CD14-positive monocyte (primary cell): ENCODE measurements at regions not wholly inside any gene's neighbourhood (a gene's known extent, or its start where the extent isn't known, plus 50 kb on each side); places are given as distances from the start of the nearest gene placed in this dataset.

Experiments used
- DNase-seq, 3 donors: peaks; one replicate each; pipeline ENCODE4 v3.0.0-alpha.2; 2011 to 2022
- H2AFZ ChIP-seq: 2 replicates; pipeline ENCODE4 v1.6.0; 2012; ENCODE audit warnings: mild to moderate bottlenecking, low read depth, low read length, inconsistent platforms; ENCODE audit not compliant: insufficient read depth, poor library complexity, severe bottlenecking
- H3K27ac ChIP-seq, 2 donors: 1 replicate in 1 of 2; 2 replicates in 1 of 2; pipeline ENCODE4 v1.5.1; 2012 to 2013; ENCODE audit warnings: low read length in 2 of 2, control low read depth in 1 of 2, inconsistent platforms in 1 of 2, low read depth in 1 of 2, mild to moderate bottlenecking in 1 of 2
- H3K27me3 ChIP-seq, 2 donors: one replicate each; pipeline versions ENCODE4 v1.6.0 to v1.6.1; 2011 to 2013; ENCODE audit warnings: low read length in 2 of 2; ENCODE audit not compliant: control insufficient read depth in 2 of 2, insufficient read depth in 2 of 2
- H3K36me3 ChIP-seq, 2 donors: replicated peaks in 1 of 2; 1 replicate in 1 of 2; 2 replicates in 1 of 2; pipeline versions ENCODE4 v1.5.1 to v1.6.1; 2012 to 2013; ENCODE audit warnings: low read length in 2 of 2, control low read depth in 1 of 2, inconsistent platforms in 1 of 2, mild to moderate bottlenecking in 1 of 2; ENCODE audit not compliant: insufficient read depth in 2 of 2, control insufficient read depth in 1 of 2
- H3K4me1 ChIP-seq, 2 donors: 1 replicate in 1 of 2; 2 replicates in 1 of 2; pipeline versions ENCODE4 v1.5.1 to v1.6.1; 2012 to 2013; ENCODE audit warnings: low read length in 2 of 2, control low read depth in 1 of 2, inconsistent platforms in 1 of 2, mild to moderate bottlenecking in 1 of 2, moderate library complexity in 1 of 2; ENCODE audit not compliant: insufficient read depth in 2 of 2, control insufficient read depth in 1 of 2
- H3K4me2 ChIP-seq: replicated peaks from 2 replicates; pipeline ENCODE3; 2012; ENCODE audit warnings: low read length, moderate library complexity, mild to moderate bottlenecking; ENCODE audit not compliant: poor library complexity, severe bottlenecking; ENCODE audit errors: extremely low read depth
- H3K4me3 ChIP-seq, 3 experiments: fragments of 200-600 bp in 1 of 3; sonication (generic) in 1 of 3; replicated peaks in 1 of 3; 1 replicate in 2 of 3; 2 replicates in 1 of 3; pipeline ENCODE4 v1.5.1; 2011 to 2013; ENCODE audit warnings: low read length in 3 of 3, mild to moderate bottlenecking in 3 of 3, control low read depth in 2 of 3, low read depth in 2 of 3, inconsistent platforms in 1 of 3, moderate library complexity in 1 of 3
- H3K79me2 ChIP-seq: 2 replicates; pipeline ENCODE4 v1.6.0; 2012; ENCODE audit warnings: mild to moderate bottlenecking, control low read depth, inconsistent platforms, low read length, moderate library complexity; ENCODE audit not compliant: insufficient read depth
- H3K9ac ChIP-seq: 2 replicates; pipeline ENCODE4 v1.6.0; 2017; ENCODE audit warnings: low read length, mild to moderate bottlenecking; ENCODE audit not compliant: insufficient read depth, poor library complexity, severe bottlenecking
- H3K9me3 ChIP-seq, 2 donors: replicated peaks in 1 of 2; 1 replicate in 1 of 2; 2 replicates in 1 of 2; pipeline versions ENCODE4 v1.5.1 to v1.6.1; 2012 to 2013; ENCODE audit warnings: low read length in 2 of 2, control low read depth in 1 of 2; ENCODE audit not compliant: control insufficient read depth in 1 of 2, insufficient read depth in 1 of 2
- H4K20me1 ChIP-seq: 2 replicates; pipeline ENCODE4 v1.6.0; 2012; ENCODE audit warnings: mild to moderate bottlenecking, low read length, control low read depth, moderate library complexity; ENCODE audit not compliant: insufficient read depth
- H3K27ac Mint-ChIP-seq, 7 donors: one replicate each; pipeline ENCODE4 v1.8.0; 2020; ENCODE audit warnings: mild to moderate bottlenecking in 7 of 7, mixed read lengths in 7 of 7, moderate library complexity in 6 of 7, inconsistent platforms in 2 of 7
- H3K27me3 Mint-ChIP-seq, 3 donors: one replicate each; pipeline ENCODE4 v1.8.0; 2021 to 2022; ENCODE audit warnings: low read depth in 3 of 3, mild to moderate bottlenecking in 3 of 3, mixed read lengths in 3 of 3, moderate library complexity in 3 of 3, inconsistent platforms in 1 of 3
- H3K36me3 Mint-ChIP-seq, 2 donors: one replicate each; pipeline ENCODE4 v1.8.0; 2020; ENCODE audit warnings: mixed read lengths in 2 of 2, inconsistent platforms in 1 of 2, mild to moderate bottlenecking in 1 of 2
- H3K4me1 Mint-ChIP-seq: one replicate; pipeline ENCODE4 v1.8.0; 2020; ENCODE audit warnings: mild to moderate bottlenecking, mixed read lengths
- H3K4me3 Mint-ChIP-seq, 2 donors: one replicate each; pipeline ENCODE4 v1.8.0; 2020; ENCODE audit warnings: mild to moderate bottlenecking in 2 of 2, mixed read lengths in 2 of 2, moderate library complexity in 1 of 2
- H3K9me3 Mint-ChIP-seq, 7 donors: one replicate each; pipeline ENCODE4 v1.8.0; 2020 to 2022; ENCODE audit warnings: mixed read lengths in 7 of 7, mild to moderate bottlenecking in 6 of 7, moderate library complexity in 6 of 7, inconsistent platforms in 2 of 7
- CTCF ChIP-seq: fragments of 200-600 bp; IDR thresholded peaks from one replicate; pipeline ENCODE4 v1.8.0; 2022; ENCODE audit warnings: antibody characterized with exemption, mild to moderate bottlenecking
- WGBS: methylation state at CpG from one replicate; pipeline ENCODE4 v1.1.5; 2013; ENCODE audit warnings: missing lambda C conversion rate; ENCODE audit not compliant: insufficient coverage; 5-methylcytosine and 5-hydroxymethylcytosine counted together
- intact Hi-C, 2 donors: fragments of 100-400 bp; cut with micrococcal nuclease; formaldehyde crosslinking; loops; one replicate each; pipeline versions ENCODE4 v1.15.0 to v1.15.1; 2023

- Mint-ChIP-seq H3K27ac (no peak overlapping the region), H3K27me3 (peaks cover 0 to 7% (median 4%) of the 10 kb centered on the region in 3 donors), H3K36me3 (no peaks in the 10 kb centered on the region), H3K4me3 (no peak overlapping the region), H3K9me3 (no peaks in the 10 kb centered on the region), H3K4me1 (no peaks in the 10 kb centered on the region)
- Histone ChIP-seq H3K27me3 (no peaks in the 10 kb centered on the region), H2AFZ (no peak overlapping the region), H3K9me3 (no peaks in the 10 kb centered on the region), H3K9ac (no peak overlapping the region), H3K79me2 (no peaks in the 10 kb centered on the region), H3K4me2 (no peak overlapping the region), H3K36me3 (no peaks in the 10 kb centered on the region), H4K20me1 (no peaks in the 10 kb centered on the region), H3K27ac (no peak overlapping the region), H3K4me3 (no peak overlapping the region), H3K4me1 (no peaks in the 10 kb centered on the region)
- intact Hi-C loops, result no loop called here
- 90% methylated on average over 12 of the region's 12 CpGs for WGBS
- DNase-seq, result no peak
- no peak for TF ChIP-seq CTCF
These were observed 72.8 kb upstream of the PMEPA1 start for GRCh38 chr20:57782631-57783041.

- H4K20me1 ChIP-seq, result no peaks in the 10 kb centered on the region
- Mint-ChIP-seq H3K27me3 (peaks cover 0 to 7% (median 4%) of the 10 kb centered on the region in 3 donors), H3K4me1 (no peaks in the 10 kb centered on the region), H3K27ac (no peak overlapping the region), H3K36me3 (no peaks in the 10 kb centered on the region), H3K4me3 (no peak overlapping the region), H3K9me3 (no peaks in the 10 kb centered on the region)
- H3K27me3 ChIP-seq, result no peaks in the 10 kb centered on the region
- no peaks in the 10 kb centered on the region for H3K4me1 ChIP-seq
- no peak for TF ChIP-seq CTCF
- no peak overlapping the region for H3K27ac ChIP-seq
- no peak overlapping the region for H2AFZ ChIP-seq
- H3K4me2 ChIP-seq, result no peak overlapping the region
- no peak for DNase-seq
- no peak overlapping the region for H3K4me3 ChIP-seq
- no peak overlapping the region for H3K9ac ChIP-seq
- no peaks in the 10 kb centered on the region for H3K79me2 ChIP-seq
- 97% methylated on average over 6 of the region's 7 CpGs for WGBS
- H3K36me3 ChIP-seq, result no peaks in the 10 kb centered on the region
- intact Hi-C loops, result no loop called here
- H3K9me3 ChIP-seq, result no peaks in the 10 kb centered on the region
These were observed 72.1 kb upstream of the PMEPA1 start for GRCh38 chr20:57781901-57782300.
